ACHN (cell line): ENCODE measurements at regions not wholly inside any gene's neighbourhood (a gene's known extent, or its start where the extent isn't known, plus 50 kb on each side); places are given as distances from the start of the nearest gene placed in this dataset.

Experiments
- DNase-seq: peaks from one replicate; pipeline ENCODE4 v3.0.0-alpha.2; 2015
- in situ Hi-C: cut with HindIII; loops from 2 replicates; pipeline ENCODE4 v1.10.0; 2017; ENCODE audit warnings: low sequenced_read_pairs, low pct_ligation_motif_present, low pct_unique_long_range_greater_than_20kb

DNA sequence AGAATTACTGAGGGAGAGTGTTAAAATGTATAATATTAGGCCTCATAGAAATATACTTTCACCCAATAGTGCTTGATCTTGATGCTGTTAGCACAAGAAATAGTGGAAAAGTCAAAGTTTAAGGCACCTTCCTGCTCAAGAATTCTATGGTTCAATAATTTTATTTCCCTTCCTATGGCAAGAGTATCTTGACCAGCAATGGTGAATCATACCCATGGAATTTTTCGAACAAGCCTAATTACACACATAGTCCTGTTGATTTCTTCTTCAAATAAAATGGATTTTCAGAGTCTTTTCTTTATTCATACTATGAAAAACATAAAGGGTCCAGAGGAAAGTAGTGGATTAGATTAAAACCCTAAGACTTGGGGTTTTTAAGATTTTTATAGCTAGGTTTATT lies 810.6 kb downstream of the CDH11 start:
- peak; percentile 84 for DNase-seq
- in situ Hi-C loops: no loop called here

DNA sequence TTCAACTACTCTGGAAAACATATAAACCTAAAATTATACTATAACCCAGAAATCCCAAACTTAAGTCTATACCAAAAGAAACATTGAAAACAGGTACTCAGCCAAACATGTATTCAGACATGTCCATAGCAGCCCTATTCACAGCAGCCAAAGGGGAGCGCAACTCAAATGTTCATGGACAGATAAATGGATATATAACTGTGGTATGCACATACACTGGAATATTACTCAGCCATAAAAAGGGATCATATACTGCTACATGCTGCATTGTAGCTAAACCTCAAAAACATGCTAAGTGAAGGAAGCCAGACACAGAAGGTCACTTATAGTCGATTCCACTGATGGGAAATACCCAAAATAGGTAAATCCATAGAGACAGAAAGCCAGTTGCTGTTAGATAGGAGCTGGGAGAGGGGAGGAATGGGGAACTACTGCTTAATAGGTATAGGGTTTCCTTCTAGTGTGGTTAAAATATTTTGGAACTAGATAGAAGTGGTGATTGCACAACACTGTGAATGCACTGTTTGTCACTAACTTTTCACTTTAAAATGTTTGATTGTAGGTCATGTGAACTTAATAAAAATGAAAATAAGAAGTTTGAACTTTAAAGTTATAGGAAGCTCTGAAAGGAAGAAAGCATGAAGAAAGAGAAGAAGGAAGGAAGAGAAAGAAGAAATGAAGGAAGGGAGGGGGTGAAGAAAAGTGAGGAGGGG lies 812.3 kb downstream of the CDH11 start:
- in situ Hi-C loops: no loop called here
- DNase-seq: no peak

DNA sequence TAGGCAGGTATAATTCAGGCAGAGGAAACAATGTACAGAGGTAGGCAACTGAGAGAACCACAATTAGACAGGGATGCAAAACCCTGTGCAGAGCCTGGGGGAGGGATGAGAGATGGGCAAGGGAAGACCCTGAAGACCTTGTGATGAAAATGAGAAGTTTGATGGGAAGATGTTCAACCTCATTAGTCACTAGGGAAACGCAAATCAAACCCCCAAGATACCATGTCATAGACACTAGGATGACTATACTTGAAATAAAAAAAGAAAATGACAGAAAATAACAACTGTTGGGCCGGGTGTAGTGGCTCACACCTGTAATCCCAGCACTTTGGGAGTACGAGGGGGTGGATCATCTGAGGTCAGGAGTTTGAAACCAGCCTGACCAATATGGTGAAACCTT lies 813.1 kb downstream of the CDH11 start:
- in situ Hi-C loops: no loop called here
- DNase-seq: no peak

DNA sequence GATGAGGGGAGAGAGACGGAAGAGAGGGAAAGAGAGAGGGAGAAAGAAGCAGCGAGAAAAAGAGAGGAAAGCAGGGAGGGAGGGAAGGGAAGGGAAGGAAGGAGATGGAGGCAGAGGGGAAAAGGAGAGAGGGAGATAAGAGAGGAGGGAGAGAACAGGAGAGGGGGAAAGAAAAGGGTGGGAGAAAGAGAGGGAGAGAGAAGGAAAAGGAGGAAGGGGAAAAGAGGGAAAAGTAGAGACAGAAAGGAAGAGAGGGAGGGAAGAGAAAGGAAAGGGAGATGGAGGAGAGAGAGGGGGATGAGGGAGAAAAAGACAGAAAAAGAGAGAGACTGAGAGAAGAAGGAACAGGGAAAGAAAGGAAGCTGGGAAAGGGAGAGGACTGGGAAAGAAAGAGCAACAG lies 814.4 kb downstream of the CDH11 start:
- DNase-seq: no peak
- in situ Hi-C loops: no loop called here

DNA sequence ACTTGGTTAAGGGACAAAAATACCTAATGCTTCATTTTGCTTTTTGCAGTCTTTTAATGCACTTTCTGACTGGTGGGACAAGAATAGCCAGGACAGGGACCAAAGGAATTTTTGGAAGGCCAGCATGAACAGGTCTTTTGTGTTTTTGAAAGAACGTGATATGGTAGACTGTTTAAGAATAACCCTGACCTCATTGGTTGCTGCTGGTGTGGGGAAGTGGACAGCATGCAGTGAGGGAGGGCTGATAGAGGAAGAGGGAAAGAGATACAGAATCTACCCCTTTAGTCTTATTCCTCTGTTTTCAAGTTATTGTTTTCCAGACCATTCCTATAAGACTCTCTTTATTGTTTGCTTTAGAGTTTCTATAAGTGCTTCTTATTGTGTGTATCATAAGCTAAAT lies 816.2 kb downstream of the CDH11 start:
- DNase-seq: no peak
- in situ Hi-C loops: no loop called here

DNA sequence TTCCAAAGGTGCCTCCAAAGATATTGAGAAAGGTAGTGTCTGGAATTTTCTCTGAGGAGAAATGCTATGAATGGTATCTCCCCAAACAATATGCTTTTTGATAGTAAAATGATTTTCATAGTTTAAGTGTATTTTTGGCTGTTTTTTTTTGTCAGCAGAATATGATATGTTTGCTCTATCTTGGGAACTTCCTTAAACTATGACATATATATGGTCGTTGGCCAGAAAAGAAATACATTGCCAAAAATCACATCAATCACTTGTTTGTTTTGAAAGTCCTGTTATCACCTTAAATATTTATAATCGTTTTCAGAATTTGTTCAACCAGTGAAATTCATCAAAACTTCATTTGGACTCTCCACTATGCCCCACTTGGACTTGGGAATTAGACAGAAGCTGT lies 816.9 kb downstream of the CDH11 start:
- in situ Hi-C loops: no loop called here
- DNase-seq: no peak

DNA sequence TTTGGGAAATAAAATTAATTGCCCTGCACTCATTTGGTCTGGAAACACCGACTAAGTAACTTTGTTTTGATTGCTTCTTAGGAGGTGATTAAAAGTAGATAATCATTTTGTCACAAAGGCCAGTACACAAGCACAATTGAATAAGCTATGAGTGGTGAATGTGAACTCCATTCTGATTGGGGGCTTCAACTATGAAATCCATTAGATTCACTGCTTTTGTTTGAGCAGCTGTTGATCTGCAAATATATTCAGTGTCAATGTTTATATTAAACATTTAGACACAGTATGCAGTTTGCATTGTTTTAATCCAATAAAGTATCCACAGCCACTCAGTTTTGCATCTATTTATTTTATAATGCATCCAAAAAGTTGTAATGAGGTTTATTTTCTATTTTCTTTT lies 817.5 kb downstream of the CDH11 start:
- no peak for DNase-seq
- in situ Hi-C loops: no loop called here

DNA sequence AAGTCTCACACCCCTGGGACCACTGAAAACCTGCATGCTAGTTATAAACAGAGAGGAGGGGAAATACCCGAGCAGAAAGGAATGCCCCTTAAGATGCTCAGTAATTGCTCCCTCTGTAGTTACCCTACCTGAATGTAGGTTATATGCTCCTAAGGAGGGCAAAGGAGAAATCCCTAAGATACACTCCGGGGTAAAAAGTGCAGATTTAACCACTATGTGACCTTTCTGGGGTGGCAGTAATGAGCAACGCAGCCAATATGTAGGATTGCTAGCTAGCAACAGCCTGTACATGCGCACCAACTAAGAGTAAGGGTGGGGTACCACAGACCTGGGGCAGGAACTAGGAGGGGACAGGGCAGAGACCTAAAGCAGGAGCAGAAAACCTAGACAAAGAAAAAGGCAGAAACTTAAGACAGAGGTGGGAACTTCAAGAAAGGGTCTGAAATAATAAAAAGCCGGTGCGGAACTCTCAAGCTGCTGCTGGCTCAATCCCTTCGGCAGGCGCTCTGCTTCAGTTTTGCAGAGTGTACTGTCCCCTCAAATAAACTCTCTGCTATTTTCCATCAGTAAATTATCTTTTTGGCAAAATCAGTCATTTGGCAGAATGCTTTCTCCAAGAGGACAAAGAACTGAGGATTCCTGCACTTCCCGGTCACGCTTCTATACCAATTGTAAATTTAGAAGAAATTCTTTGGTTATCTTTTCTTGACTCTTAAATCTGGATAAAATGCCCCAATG lies 823.8 kb downstream of the CDH11 start:
- no peak for DNase-seq
- in situ Hi-C loops: no loop called here

DNA sequence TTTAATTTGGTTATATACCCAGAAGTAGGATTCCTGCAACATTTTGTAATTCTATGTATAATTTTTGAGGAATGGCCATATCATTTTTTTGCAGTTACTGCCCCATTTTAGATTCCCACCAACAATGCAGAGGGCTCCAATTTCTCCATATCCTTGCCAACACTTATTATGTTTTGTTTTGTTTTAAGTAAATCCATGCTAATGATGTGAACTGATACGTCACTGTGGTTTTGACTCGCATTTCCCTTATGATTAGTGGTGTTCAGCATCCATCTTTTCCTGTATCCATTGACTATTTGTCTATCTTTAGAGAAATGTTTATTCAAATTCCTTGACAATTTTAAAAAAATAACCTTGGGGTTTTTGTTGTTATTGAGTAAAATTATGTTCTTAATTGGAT lies 826.4 kb downstream of the CDH11 start:
- no peak for DNase-seq
- in situ Hi-C loops: no loop called here

DNA sequence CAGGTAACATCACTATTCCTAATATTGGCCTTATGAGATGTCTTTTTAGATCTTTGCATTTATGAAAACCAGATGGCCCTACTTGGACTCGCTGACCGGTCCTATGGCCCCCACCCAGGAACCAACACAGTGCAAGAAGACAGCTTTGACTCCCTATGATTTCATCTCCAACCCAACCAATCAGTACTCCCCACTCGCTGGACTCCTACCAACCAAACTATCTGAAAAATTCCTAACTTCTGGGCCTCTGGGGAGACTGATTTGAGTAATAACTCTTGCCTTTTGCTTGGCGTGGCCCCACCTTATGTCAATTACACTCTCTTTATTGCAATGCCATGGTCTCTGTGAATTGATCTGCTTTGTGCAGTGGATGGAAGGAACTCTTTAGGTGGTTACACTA lies 828.9 kb downstream of the CDH11 start:
- in situ Hi-C loops: no loop called here
- DNase-seq: no peak

DNA sequence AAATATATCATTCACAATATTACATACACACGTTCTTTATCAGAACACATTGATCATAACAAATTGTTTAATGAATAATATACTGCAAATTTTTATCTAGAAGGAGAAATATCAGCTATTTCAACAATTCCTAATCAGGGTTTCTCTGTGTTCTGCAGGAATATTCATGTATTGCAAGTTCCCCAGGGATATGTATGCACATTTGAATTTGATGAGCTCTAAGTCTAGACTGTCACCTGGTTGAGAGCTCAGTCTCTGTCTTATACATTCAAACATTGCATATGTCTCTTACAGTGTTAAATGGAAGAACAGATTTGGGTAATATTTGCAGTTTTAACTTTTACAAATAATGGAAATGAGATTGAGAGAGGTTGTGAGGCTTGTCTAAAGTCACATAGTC lies 829.7 kb downstream of the CDH11 start:
- no peak for DNase-seq
- in situ Hi-C loops: no loop called here

DNA sequence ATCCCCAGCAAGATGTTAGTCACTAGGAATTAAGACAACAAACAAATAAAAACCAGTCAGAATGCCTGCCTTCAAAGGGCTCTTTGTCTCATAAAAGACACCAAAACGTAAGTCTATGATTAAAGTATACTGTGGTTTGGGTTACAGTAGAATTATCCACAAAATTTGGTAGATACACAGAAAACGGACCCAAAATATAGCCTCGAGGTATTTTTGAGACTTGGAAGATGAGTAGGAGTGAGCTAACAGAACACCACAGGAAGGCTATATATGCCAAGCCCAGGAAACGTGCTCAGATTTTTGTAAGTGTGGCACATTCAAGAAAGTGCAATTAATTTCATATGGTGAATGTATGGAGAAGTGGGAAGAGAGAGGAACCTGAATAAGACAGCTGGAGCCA lies 831.4 kb downstream of the CDH11 start:
- in situ Hi-C loops: no loop called here
- DNase-seq: no peak

DNA sequence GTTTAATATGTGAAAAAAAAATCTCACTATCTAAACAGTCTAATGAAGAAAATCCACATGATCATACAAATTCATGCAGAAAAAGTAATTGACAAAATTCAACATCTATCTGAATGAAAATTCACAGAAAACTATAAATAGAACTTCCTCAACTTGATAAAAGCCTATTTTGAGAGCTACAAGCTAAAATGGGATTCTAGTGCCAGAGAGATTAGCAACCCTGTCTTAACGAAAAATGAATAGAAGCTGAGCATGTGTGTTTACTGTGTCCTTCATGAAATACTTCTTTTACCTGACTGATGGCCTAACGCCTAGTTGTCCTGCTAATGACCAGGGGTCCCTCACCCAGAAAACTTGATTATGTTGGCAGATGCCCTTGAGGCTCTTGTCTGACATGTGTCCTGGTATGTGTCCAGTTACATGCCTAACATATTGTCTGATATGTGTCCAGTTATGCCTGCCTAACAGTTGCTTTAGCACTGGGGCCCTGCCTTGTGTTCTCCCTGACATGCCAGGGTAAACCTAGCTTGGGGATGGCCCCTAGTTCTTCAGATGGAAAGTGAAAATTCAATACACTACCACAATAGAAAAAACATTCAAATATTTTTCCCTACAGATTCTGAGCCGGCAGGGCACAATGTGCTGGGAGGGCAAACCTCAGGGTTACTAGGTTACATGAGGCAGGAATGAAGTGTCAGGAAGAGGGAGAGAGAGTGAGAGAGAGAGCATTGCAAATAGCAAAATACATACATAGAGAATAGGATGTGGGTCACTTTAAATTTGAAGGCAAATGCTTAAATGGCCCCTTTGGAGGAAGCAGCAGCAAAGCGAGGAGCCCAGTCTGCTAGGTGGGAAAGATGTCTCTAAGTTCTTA lies 834.0 kb downstream of the CDH11 start:
- in situ Hi-C loops: no loop called here

DNA sequence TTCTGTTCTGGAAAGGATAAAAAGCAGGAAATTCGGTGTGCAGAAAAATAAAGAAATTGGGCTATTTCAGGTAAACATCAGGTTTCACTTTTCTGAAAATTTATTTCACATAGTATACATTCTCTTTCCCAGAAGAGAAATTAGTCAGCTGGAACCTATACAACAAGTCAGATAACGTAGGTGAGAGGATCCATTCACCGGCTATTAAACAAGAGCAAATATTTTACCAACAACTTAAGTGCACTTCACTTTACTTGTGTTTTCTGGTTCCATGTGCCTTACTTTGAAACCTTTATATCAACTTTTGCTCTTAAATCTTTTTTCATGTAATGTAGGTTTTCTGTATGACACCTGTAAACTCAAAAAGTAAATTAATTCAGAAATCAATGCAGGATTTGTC lies 839.7 kb downstream of the CDH11 start:
- in situ Hi-C loops: no loop called here
- no peak for DNase-seq

More for the DNA sequence above, 834.0 kb downstream of the CDH11 start:
- DNase-seq: no peak

DNA sequence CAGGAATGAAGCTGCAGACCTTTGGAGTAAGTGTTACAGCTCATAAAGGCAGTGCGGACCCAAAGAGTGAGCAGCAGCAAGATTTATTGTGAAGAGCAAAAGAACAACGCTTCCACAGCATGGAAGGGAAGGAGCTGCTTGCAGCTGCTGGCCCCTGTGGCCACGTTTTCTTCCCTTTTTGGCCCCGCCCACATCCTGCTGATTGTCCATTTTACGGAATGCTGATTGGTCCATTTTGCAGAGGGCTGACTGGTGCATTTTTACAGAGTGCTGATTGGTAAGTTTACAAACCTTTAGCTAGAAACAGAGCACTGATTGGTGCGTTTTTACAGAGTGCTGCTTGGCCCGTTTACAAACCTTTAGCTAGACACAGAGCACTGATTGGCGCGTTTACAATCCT lies 841.5 kb downstream of the CDH11 start:
- DNase-seq: no peak
- in situ Hi-C loops: no loop called here

DNA sequence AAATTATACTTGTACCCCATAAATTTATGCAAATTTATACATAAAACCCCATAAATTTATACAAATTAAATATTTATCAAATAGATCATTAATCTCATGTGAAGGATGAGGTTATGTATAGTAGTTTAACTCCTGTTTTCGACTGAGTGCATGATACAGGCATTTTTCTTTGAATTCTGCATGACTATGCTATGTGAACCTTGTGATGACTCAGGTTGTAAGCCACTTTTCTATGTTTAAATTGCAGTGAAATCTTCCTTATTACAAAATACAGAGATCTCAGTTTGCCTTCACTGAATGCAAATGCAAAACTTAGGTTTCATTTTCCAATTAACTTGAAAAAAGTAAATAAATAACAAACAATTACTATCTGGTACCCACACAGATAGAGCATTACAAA lies 843.7 kb downstream of the CDH11 start:
- no peak for DNase-seq
- in situ Hi-C loops: no loop called here

DNA sequence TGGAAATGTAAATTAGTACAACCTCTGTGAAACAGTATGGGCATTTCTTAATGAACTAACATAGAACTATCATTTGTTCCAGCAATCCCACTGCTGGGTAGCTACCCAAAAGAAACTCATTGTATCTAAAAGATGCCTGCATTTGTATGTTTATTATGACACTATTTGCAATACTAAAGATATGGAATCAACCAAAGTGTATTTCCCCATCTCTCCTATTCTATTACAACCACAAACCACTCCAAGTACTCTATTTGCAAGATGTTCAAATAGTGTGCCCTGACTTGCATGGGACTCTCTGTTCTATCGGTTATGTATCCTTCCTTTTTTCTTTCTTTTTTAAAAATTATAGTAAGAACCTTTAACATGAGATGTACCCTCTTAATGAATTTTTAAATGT lies 845.2 kb downstream of the CDH11 start:
- in situ Hi-C loops: no loop called here
- no peak for DNase-seq

DNA sequence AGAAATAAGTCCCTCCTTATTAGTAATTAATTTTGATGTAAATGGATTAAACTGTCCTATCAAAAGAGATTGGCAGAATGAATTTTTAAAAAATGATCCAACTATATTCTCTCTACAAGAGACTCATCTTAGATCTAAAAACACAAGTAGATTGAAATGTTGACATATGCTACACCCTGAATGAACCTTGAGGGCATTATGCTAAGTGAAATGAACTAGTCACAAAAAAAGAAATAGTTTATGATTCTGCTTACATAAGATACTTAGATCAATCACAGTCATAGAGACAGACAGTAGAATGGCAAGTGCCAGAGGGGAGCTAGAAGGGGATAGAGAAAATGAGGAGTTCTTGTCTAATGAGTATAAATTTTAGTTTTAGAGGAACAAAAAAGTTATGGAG lies 849.8 kb downstream of the CDH11 start:
- in situ Hi-C loops: no loop called here
- DNase-seq: no peak

DNA sequence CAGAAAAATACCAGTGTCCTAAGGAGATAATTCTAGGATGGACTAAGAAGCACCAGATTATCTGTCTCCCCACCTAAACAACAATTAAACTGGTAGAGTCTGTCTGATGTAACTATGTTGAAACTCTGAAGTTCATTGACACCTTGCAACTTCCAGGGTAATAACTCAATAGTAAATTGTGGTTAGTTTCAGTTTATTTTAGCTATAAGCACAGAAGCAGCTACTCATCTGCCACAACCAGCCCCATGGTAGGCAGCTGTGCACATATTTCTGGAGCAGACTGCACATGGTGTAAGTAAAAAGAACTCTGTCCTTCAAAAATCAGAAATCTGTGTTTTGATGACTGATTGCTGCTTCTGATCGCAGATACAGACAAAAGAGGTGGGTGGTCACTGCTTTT lies 852.1 kb downstream of the CDH11 start:
- in situ Hi-C loops: no loop called here
- DNase-seq: no peak
